ENCODE measurements at regions not wholly inside any gene's neighbourhood (a gene's known extent, or its start where the extent isn't known, plus 50 kb on each side); places are given as distances from the start of the nearest gene placed in this dataset.

DNA sequence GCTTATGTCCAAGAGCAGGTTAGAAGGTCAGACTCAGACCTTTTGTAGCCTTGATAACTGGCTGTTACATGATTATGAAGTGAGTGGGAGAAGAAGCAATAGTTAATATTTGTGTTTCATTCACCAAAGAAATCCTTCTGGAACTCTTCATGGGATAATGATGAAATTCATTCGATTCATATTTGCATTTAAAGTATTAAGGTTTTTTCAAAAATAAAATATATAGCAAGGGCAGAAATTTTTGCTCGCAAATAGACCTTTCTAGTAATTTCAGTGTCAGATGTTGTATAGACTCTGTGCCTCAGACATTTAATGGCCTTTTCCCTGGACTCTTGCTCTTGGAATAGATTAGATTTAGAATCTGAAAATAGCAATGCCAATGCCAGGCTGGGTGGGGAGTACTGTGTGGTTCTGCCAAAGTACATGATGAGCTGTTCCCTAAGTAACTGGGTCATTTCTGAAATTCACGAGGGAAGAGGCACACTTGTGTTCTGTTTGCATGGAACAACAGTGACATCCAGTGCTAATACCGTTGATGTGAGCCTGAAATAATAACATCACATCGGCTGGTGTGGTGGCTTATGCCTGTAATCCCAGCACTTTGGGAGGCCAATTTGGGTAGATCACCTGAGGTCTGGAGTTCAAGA, 119.2 kb downstream of the MBL2 start:
- TF ChIP-seq, protein P1, sequence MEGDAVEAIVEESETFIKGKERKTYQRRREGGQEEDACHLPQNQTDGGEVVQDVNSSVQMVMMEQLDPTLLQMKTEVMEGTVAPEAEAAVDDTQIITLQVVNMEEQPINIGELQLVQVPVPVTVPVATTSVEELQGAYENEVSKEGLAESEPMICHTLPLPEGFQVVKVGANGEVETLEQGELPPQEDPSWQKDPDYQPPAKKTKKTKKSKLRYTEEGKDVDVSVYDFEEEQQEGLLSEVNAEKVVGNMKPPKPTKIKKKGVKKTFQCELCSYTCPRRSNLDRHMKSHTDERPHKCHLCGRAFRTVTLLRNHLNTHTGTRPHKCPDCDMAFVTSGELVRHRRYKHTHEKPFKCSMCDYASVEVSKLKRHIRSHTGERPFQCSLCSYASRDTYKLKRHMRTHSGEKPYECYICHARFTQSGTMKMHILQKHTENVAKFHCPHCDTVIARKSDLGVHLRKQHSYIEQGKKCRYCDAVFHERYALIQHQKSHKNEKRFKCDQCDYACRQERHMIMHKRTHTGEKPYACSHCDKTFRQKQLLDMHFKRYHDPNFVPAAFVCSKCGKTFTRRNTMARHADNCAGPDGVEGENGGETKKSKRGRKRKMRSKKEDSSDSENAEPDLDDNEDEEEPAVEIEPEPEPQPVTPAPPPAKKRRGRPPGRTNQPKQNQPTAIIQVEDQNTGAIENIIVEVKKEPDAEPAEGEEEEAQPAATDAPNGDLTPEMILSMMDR (conservative IDR thresholded peaks at IDR 0.05), result no peak
- TF ChIP-seq ZFX (IDR thresholded peaks at IDR 0.05), result no peak
- H3K27ac ChIP-seq, result no peak overlapping the region

DNA sequence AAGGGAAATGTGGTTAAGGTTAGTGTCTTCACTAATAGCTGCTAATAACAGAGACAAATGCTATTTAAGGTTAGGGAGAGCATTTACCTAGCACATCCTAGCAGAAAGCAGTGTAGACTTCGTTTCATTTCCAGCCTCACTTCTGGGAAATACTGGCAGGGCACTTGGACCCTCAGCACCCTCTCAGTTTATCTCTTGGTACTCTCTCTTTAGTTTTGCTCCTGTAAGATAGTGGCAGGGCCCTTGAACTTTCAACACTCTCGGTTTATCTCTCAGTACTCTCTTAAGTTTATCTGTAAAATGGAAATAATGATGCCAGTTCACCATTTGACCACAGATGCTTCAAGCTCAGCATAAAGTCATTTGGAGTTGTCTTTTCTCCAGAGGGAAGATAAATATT, 118.4 kb downstream of the MBL2 start:
- TF ChIP-seq, protein P1 (conservative IDR thresholded peaks at IDR 0.05), result no peak
- TF ChIP-seq ZFX (IDR thresholded peaks at IDR 0.05), result no peak
- no peak overlapping the region for H3K27ac ChIP-seq

DNA sequence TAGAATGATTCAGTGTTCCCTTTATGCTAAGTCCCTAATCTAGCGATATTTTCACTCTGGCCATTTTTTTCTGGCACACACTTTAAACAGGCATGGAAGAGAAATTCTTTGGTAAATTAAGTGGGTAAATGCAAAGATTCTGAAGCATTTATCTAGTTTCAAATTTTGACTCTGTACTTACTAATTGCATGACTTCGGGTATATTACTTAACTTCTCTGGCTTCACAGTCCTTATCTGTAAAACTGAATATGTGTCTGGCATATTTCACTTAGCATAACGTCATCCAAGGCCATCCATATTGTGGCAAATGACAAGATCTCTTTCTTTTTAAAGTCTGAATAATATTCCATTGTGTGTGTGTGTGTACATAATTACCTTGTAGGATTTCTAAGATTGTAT, 114.5 kb downstream of the MBL2 start:
- no peak for TF ChIP-seq ZFX (IDR thresholded peaks at IDR 0.05)
- TF ChIP-seq, protein P1 (conservative IDR thresholded peaks at IDR 0.05), result no peak
- H3K27ac ChIP-seq, result no peak overlapping the region

DNA sequence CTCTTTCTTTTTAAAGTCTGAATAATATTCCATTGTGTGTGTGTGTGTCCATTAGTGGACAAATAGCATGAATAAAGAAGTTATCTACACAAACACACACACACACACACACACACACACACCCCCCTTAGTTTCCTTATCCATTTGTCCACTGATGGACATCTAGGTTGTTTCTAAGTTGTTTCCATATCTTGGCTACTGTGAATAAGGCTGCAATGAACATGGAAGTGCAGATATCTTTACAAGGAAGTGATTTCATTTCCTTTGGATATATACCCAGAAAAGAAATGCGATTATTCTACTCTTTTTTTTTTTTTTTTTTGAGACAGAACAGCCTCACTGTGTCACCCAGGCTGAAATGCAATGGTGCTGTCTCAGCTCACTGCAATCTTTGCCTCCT, 113.5 kb downstream of the MBL2 start:
- H3K27ac ChIP-seq, result no peak overlapping the region
- TF ChIP-seq, protein P1 (conservative IDR thresholded peaks at IDR 0.05), result no peak
- TF ChIP-seq ZFX (IDR thresholded peaks at IDR 0.05), result no peak

DNA sequence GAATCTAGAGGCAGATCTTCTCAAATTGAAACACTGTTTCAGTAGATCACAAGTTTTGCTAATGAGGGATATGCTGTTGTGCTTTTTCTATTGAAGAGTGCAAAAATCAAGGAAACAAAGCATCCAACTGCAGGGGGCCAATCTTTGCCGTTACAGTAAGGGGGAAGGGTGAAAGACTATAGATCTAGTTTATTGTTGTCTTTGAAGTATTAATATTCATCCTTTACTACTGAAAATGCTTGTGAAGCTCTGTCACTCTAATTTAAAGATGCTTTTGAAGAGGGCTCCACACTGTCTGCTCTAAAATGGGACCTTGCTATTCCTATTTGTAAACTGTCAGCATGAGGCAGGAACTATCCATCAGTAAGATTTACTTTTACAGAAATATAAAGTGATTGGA, 110.3 kb downstream of the MBL2 start:
- TF ChIP-seq, protein P1 (conservative IDR thresholded peaks at IDR 0.05), result no peak
- no peak for TF ChIP-seq ZFX (IDR thresholded peaks at IDR 0.05)
- H3K27ac ChIP-seq, result no peak overlapping the region

DNA sequence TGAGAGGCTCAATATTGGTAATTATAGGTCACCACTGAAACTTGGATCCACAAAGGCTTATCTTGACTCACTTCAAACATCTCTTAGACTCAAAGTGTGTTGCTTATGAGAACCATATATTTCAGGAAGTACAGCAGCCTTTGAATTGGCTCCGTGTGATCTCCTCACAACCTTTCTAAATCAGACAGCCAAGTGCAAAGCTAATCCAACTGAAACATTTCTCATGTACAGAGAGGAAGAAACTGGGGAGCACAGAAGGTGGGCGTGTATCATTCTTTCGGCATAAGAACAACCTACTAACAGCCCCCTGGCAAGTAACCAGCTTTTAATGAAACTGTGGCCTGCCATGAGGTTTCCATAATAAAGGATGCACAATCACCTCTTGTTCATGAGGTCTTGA, 109.4 kb downstream of the MBL2 start:
- no peak overlapping the region for H3K27ac ChIP-seq
- TF ChIP-seq, protein P1 (conservative IDR thresholded peaks at IDR 0.05), result no peak
- TF ChIP-seq ZFX (IDR thresholded peaks at IDR 0.05), result no peak

DNA sequence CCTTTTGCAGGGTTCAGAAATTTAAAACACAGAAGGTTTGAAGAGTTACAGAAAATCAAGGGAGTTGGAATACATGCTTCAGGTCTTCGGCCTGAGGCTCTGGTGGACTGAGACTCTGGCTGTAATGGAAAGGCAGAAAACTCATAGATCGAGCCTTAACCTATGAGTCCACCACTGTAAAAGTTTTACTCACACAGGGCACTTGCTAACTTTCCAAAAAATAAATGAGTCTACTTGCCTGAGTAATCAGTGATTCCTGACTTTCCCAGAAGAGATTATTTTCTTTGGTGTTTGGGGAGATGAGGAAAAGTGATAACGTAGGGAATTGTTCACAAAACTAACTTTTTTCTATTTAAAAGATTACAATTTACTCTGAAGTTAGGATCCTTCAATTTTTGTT, 108.0 kb downstream of the MBL2 start:
- no peak overlapping the region for H3K27ac ChIP-seq
- TF ChIP-seq ZFX (IDR thresholded peaks at IDR 0.05), result no peak
- TF ChIP-seq, protein P1 (conservative IDR thresholded peaks at IDR 0.05), result no peak

All from C4-2B (cell line).